HCT116 (cell line): ENCODE measurements at regions not wholly inside any gene's neighbourhood (a gene's known extent, or its start where the extent isn't known, plus 50 kb on each side); places are given as distances from the start of the nearest gene placed in this dataset.

Experiments used
- ATAC-seq: fragments of 200-7000 bp; cut with Tn5 transposase; 2 replicates; pipeline ENCODE4 v1.9.1; 2020; ENCODE audit warnings: mild to moderate bottlenecking, moderate library complexity
- BruUV-seq: library from RNA; stranded (reverse); fragments of 400-500 nt; replicated peaks from 2 replicates; lab custom pipeline; 2021; lab: Mats Ljungman, UMichigan
- CTCF ChIA-PET: fragments of 300-600 bp; sonication (Branson Sonifier 250); formaldehyde crosslinking; loops from one replicate; lab custom pipeline; 2021; ENCODE audit warnings: antibody characterized with exemption; lab: Charles Lee
- POLR2A ChIA-PET: fragments of 300-600, 350-600 bp; sonication (Branson Sonifier 250); formaldehyde crosslinking; loops from one replicate; lab custom pipeline; 2021; ENCODE audit warnings: antibody characterized with exemption; lab: Charles Lee
- RAD21 ChIA-PET, 2 experiments: fragments of 300-600 bp; sonication (Branson Sonifier 250); formaldehyde crosslinking; loops; one replicate each; lab custom pipeline; 2023; ENCODE audit warnings: low total read pairs in 2 of 2; ENCODE audit not compliant: uncharacterized antibody in 2 of 2, unreplicated experiment in 2 of 2, low non-redundant PET in 1 of 2; lab: Charles Lee
- DNase-seq: peaks from one replicate; pipeline ENCODE4 v3.0.0-alpha.2; 2010; ENCODE audit warnings: low read depth, low spot score
- H2AFZ ChIP-seq: fragments of 200-600 bp; shearing (Covaris generic), sonication (generic); 2 replicates; pipeline ENCODE4 v1.6.1; 2017; ENCODE audit warnings: low read depth, mixed run types, mixed read lengths, antibody characterized with exemption, low read length; ENCODE audit not compliant: poor library complexity, severe bottlenecking
- H3K27ac ChIP-seq: 2 replicates; pipeline ENCODE4 v1.5.1; 2012; ENCODE audit warnings: low read depth, low read length
- H3K27me3 ChIP-seq: fragments of 200-600 bp; sonication (generic); 2 replicates; pipeline ENCODE4 v1.6.1; 2016; ENCODE audit warnings: mixed run types, low read length, mixed read lengths; ENCODE audit not compliant: insufficient read depth
- H3K36me3 ChIP-seq, 2 experiments: fragments of 200-500 bp in 1 of 2; fragments of 200-600 bp in 1 of 2; sonication (Bioruptor generic) in 1 of 2; sonication (generic) in 1 of 2; 2 replicates each; pipeline versions ENCODE4 v1.5.1 to v1.6.1; 2014 to 2016; ENCODE audit warnings: low read length in 2 of 2, inconsistent platforms in 1 of 2, mixed read lengths in 1 of 2, mixed run types in 1 of 2; ENCODE audit not compliant: insufficient read depth in 2 of 2, control insufficient read depth in 1 of 2
- H3K4me1 ChIP-seq, 2 experiments: fragments of 200-600 bp in 1 of 2; sonication (generic) in 1 of 2; 2 replicates each; pipeline versions ENCODE4 v1.5.1 to v1.6.1; 2012 to 2017; ENCODE audit warnings: low read length in 2 of 2, inconsistent platforms in 1 of 2, mild to moderate bottlenecking in 1 of 2, mixed read lengths in 1 of 2, mixed run types in 1 of 2, moderate library complexity in 1 of 2; ENCODE audit not compliant: insufficient read depth in 2 of 2, control insufficient read depth in 1 of 2
- H3K4me2 ChIP-seq: fragments of 200-600 bp; sonication (generic); 2 replicates; pipeline ENCODE4 v1.6.1; 2017; ENCODE audit warnings: mixed run types, low read length, mixed read lengths
- H3K4me3 ChIP-seq, 2 experiments: fragments of 200-600 bp in 1 of 2; sonication (generic) in 1 of 2; replicated peaks in 1 of 2; 2 replicates each; pipeline ENCODE4 v1.5.1; 2011 to 2016; ENCODE audit warnings: low read length in 2 of 2, control low read depth in 1 of 2, low read depth in 1 of 2, mild to moderate bottlenecking in 1 of 2, mixed read lengths in 1 of 2, mixed run types in 1 of 2
- H3K79me2 ChIP-seq: fragments of 200-600 bp; sonication (generic); 2 replicates; pipeline ENCODE4 v1.6.1; 2017; ENCODE audit warnings: mild to moderate bottlenecking, mixed run types, low read length, moderate library complexity, mixed read lengths; ENCODE audit not compliant: insufficient read depth
- H3K9ac ChIP-seq: fragments of 200-600 bp; sonication (generic); 2 replicates; pipeline ENCODE4 v1.6.1; 2016; ENCODE audit warnings: low read length, mixed read lengths
- H3K9me2 ChIP-seq: fragments of 200-600 bp; sonication (generic), shearing (Covaris generic); 2 replicates; pipeline ENCODE4 v1.6.1; 2017; ENCODE audit warnings: mixed run types, mild to moderate bottlenecking, moderate library complexity; ENCODE audit not compliant: insufficient read depth
- H3K9me3 ChIP-seq, 2 experiments: fragments of 200-500 bp in 1 of 2; fragments of 200-600 bp in 1 of 2; sonication (Bioruptor generic) in 1 of 2; sonication (generic) in 1 of 2; 2 replicates each; pipeline ENCODE4 v1.6.1; 2014 to 2017; ENCODE audit warnings: low read length in 2 of 2, mixed read lengths in 2 of 2, inconsistent platforms in 1 of 2, low read depth in 1 of 2, mild to moderate bottlenecking in 1 of 2, mixed run types in 1 of 2, moderate library complexity in 1 of 2; ENCODE audit not compliant: control insufficient read depth in 1 of 2, insufficient read depth in 1 of 2
- H4K20me1 ChIP-seq: fragments of 200-600 bp; sonication (generic), shearing (Covaris generic); 2 replicates; pipeline ENCODE4 v1.6.1; 2017; ENCODE audit warnings: mixed run types, mild to moderate bottlenecking, moderate library complexity; ENCODE audit not compliant: insufficient read depth
- CEBPB ChIP-seq: IDR thresholded peaks from 2 replicates; pipeline ENCODE4 v1.6.1; 2012; ENCODE audit warnings: low read depth
- ELF1 ChIP-seq: IDR thresholded peaks from 2 replicates; pipeline ENCODE4 v1.6.1; 2012; ENCODE audit warnings: low read depth, borderline replicate concordance
- EZH2phosphoT487 ChIP-seq: fragments of 200-600 bp; IDR thresholded peaks from 2 replicates; pipeline ENCODE4 v1.6.1; 2018; ENCODE audit warnings: antibody characterized with exemption, borderline replicate concordance
- POLR2A ChIP-seq: IDR thresholded peaks from 2 replicates; pipeline ENCODE4 v1.7.0; 2011; ENCODE audit warnings: borderline replicate concordance; ENCODE audit not compliant: insufficient read depth, insufficient read length; ENCODE audit errors: extremely low read depth
- SP1 ChIP-seq: IDR thresholded peaks from 2 replicates; pipeline ENCODE4 v1.6.1; 2012; ENCODE audit warnings: low read depth
- ZFX ChIP-seq: fragments of 450-650 bp; IDR thresholded peaks from 2 replicates; pipeline ENCODE4 v1.6.1; 2017
- intact Hi-C: fragments of 100-400 bp; cut with micrococcal nuclease; formaldehyde crosslinking; loops from 2 replicates; pipeline ENCODE4 v1.10.0; 2022
- TF ChIP-seq, protein P1 (sequence below): IDR thresholded peaks from 2 replicates; pipeline ENCODE4 v1.6.1; 2011; ENCODE audit warnings: mild to moderate bottlenecking, low read length, moderate library complexity; ENCODE audit not compliant: insufficient replicate concordance; ENCODE audit errors: extremely low read depth
- TF ChIP-seq, protein P2 (sequence below), 3 experiments: fragments of 200-600 bp in 1 of 3; sonication (generic) in 1 of 3; IDR thresholded peaks in 2 of 3; conservative IDR thresholded peaks in 1 of 3; 2 replicates each; pipeline ENCODE4 v1.5.1; 2012 to 2017; ENCODE audit warnings: low read depth in 2 of 3, low read length in 2 of 3, antibody characterized with exemption in 1 of 3, borderline replicate concordance in 1 of 3, control low read depth in 1 of 3, mild to moderate bottlenecking in 1 of 3, mixed read lengths in 1 of 3, mixed run types in 1 of 3, moderate library complexity in 1 of 3; ENCODE audit not compliant: insufficient read depth in 1 of 3

DNA sequence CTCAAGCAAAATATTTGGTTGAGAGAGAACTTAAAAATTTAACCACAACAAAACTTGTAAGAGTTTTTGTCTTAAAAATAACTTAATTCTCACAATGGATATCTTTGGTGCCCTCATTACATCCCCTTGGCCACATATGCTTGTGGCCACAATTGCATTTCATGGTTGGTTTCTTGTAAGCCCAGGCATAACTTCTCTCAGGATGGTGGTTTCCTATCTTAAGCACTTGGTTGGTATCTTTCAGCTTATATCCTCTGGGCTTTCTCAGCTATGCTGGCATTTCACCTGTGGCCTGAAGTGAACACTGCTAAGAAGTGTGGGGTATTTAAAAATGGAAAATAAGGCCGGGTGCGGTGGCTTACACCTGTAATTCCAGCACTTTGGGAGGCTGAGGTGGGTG is 212.4 kb upstream of the MEF2C start:
- Histone ChIP-seq H3K4me3 (no peak overlapping the region), H3K4me1 (no peaks in the 10 kb centered on the region), H4K20me1 (no peaks in the 10 kb centered on the region), H3K27me3 (no peaks in the 10 kb centered on the region), H3K9me2 (no peaks in the 10 kb centered on the region), H3K27ac (no peak overlapping the region), H3K9me3 (no peaks in the 10 kb centered on the region), H2AFZ (no peak overlapping the region), H3K4me2 (no peak overlapping the region), H3K79me2 (no peaks in the 10 kb centered on the region), H3K36me3 (no peaks in the 10 kb centered on the region), H3K9ac (no peak overlapping the region)
- BruUV-seq = no TSS peak
- ATAC-seq (no peak), DNase-seq (no peak)
- CTCF ChIA-PET = no interaction called here
- POLR2A ChIA-PET = no interaction called here
- intact Hi-C loops = no loop called here
- RAD21 ChIA-PET = no interaction called here
- TF ChIP-seq ZFX = no peak
- TF ChIP-seq SP1 = no peak
- TF ChIP-seq, protein P1, sequence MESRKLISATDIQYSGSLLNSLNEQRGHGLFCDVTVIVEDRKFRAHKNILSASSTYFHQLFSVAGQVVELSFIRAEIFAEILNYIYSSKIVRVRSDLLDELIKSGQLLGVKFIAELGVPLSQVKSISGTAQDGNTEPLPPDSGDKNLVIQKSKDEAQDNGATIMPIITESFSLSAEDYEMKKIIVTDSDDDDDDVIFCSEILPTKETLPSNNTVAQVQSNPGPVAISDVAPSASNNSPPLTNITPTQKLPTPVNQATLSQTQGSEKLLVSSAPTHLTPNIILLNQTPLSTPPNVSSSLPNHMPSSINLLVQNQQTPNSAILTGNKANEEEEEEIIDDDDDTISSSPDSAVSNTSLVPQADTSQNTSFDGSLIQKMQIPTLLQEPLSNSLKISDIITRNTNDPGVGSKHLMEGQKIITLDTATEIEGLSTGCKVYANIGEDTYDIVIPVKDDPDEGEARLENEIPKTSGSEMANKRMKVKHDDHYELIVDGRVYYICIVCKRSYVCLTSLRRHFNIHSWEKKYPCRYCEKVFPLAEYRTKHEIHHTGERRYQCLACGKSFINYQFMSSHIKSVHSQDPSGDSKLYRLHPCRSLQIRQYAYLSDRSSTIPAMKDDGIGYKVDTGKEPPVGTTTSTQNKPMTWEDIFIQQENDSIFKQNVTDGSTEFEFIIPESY = no peak
- no peak for TF ChIP-seq ELF1
- no peak for TF ChIP-seq POLR2A
- TF ChIP-seq, protein P2, sequence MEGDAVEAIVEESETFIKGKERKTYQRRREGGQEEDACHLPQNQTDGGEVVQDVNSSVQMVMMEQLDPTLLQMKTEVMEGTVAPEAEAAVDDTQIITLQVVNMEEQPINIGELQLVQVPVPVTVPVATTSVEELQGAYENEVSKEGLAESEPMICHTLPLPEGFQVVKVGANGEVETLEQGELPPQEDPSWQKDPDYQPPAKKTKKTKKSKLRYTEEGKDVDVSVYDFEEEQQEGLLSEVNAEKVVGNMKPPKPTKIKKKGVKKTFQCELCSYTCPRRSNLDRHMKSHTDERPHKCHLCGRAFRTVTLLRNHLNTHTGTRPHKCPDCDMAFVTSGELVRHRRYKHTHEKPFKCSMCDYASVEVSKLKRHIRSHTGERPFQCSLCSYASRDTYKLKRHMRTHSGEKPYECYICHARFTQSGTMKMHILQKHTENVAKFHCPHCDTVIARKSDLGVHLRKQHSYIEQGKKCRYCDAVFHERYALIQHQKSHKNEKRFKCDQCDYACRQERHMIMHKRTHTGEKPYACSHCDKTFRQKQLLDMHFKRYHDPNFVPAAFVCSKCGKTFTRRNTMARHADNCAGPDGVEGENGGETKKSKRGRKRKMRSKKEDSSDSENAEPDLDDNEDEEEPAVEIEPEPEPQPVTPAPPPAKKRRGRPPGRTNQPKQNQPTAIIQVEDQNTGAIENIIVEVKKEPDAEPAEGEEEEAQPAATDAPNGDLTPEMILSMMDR (IDR thresholded peaks at IDR 0.05 in 2 of 3, conservative IDR thresholded peaks at IDR 0.05 in 1 of 3; ENCODE audit: borderline replicate concordance in 1 of 3, insufficient read depth in 1 of 3, low read depth in 2 of 3, low read length in 2 of 3) = no peak
- TF ChIP-seq EZH2phosphoT487 = no peak
- no peak for TF ChIP-seq CEBPB
